ENCODE measurements at regions not wholly inside any gene's neighbourhood (a gene's known extent, or its start where the extent isn't known, plus 50 kb on each side); places are given as distances from the start of the nearest gene placed in this dataset.
A peak's percentile ranks its signal among the peaks of the same experiment; 100 is the strongest.

DNA sequence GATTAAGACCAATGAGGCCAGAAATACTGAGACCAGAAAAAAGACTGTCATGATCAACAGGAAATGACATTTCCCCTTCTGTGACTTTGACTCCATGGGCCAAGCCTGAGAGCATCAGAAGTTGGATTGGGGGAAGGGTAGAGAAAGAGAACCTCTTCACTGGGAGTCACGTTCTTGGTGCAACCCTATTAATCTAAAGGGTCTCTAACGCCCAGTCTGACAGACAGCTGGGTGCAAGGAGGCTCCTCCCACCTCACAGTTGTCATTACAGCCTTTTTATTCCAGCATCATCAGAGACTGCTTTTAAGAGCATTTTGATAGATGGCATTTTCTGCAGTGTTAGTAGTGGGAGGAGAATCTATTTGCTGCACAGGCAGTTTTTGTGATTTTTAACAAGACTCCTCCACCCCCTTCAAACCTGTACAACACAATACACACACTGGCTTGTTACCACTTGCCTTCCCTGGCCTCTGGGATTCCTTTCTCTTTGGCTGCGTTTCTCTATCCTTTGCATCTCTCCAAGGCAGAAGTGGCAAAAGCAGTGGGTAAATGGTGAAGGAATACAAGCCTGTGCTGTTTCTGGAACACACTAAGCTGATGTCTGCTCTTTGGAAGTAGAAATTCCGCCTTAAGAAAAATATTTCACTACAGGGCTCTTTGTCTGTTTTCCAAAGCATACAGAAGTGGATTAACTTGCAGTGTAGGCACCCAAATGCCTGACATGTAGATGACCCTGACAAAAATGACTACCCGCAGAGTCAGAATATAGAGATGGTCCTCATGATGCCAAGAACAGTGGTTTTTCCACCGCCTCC, 310.4 kb upstream of the ZNF608 start:
- Histone ChIP-seq H3K27ac (no peak overlapping the region), H2AFZ (replicated peaks) (no peak overlapping the region), H3K9ac (no peak overlapping the region), H3K4me3 (no peak overlapping the region), H3K36me3 (no peaks in the 10 kb centered on the region), H3F3A (ENCODE audit: low read depth) (peaks cover 55% of the 10 kb centered on the region), H3K4me1 (peaks cover 48% of the 10 kb centered on the region), H3K79me2 (ENCODE audit: low read depth) (no peaks in the 10 kb centered on the region), H4K20me1 (ENCODE audit: low read depth) (no peaks in the 10 kb centered on the region), H3K9me3 (ENCODE audit: low read depth) (no peaks in the 10 kb centered on the region), H3K4me2 (peak overlapping the region; percentile 48), H3K27me3 (no peaks in the 10 kb centered on the region)
- peak overlapping the region; percentile 30 for H3K4me3 Mint-ChIP-seq
- H3K27me3 Mint-ChIP-seq (ENCODE audit: insufficient read depth, low read depth) = peaks cover 5% of the 10 kb centered on the region
- no peak for TF ChIP-seq EZH2 (IDR thresholded peaks at IDR 0.05)
- TF ChIP-seq EZH2phosphoT487 (IDR thresholded peaks at IDR 0.05) = no peak
- H3K36me3 Mint-ChIP-seq = peaks cover 4% of the 10 kb centered on the region
- H3K4me1 Mint-ChIP-seq = peaks cover 69% of the 10 kb centered on the region
- peaks cover 13% of the 10 kb centered on the region for H3K9me3 Mint-ChIP-seq
- peak overlapping the region; percentile 94 for H3K27ac Mint-ChIP-seq
- peak; percentile 7 for DNase-seq (ENCODE audit: low spot score)

DNA sequence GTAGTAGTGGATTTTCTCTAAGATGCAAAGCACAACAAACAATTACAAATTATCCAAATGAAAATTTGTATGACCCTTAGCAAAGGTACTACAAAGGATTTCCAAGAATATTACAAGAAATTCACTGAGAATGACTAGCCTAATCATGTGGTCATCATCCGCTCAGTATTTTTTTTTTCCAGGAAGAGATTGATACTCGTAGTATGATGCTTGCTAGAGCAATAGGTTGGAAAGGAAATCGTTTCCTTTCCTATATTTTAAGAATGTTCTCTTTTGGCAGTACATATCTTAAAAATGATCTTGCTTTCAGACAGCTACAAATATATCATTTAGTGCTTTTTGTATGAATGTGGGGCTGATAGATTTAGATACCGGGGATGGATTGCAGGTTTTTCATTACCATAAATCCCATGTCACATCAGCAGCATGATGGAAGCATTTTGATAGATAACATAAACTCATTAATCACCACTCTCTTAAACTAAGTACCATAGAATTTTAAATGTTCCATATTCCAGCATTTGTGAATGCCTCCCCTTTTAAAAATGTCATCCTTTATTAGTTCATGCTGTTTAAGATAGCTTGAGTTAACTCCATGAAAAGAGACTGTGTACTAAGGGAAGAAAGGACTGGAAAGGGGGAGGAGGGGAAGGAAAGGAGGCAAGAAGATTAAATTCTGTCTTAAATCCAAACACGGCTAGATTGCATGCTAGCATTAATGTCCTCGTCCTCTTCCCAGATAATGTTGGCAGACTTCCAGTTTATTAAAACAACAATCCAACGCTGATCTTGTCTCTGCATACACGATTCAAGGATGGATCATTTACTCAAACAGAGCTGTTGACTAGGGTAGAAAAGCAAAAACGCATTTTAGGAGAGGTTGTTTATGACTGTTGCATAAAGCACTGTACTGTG, 311.7 kb upstream of the ZNF608 start:
- H3K9me3 ChIP-seq (ENCODE audit: low read depth) = no peaks in the 10 kb centered on the region
- no peaks in the 10 kb centered on the region for H3K79me2 ChIP-seq (ENCODE audit: low read depth)
- Mint-ChIP-seq H3K36me3 (peaks cover 4% of the 10 kb centered on the region), H3K4me1 (peaks cover 64% of the 10 kb centered on the region), H3K4me3 (no peak overlapping the region), H3K9me3 (peaks cover 12% of the 10 kb centered on the region), H3K27me3 (ENCODE audit: insufficient read depth, low read depth) (peaks cover 7% of the 10 kb centered on the region), H3K27ac (peak overlapping the region; percentile 78)
- H4K20me1 ChIP-seq (ENCODE audit: low read depth) = no peaks in the 10 kb centered on the region
- H3K27ac ChIP-seq = no peak overlapping the region
- H3F3A ChIP-seq (ENCODE audit: low read depth) = peaks cover 55% of the 10 kb centered on the region
- H3K4me3 ChIP-seq = no peak overlapping the region
- H3K27me3 ChIP-seq = no peaks in the 10 kb centered on the region
- peaks cover 48% of the 10 kb centered on the region for H3K4me1 ChIP-seq
- H3K36me3 ChIP-seq = no peaks in the 10 kb centered on the region
- TF ChIP-seq, protein P1, sequence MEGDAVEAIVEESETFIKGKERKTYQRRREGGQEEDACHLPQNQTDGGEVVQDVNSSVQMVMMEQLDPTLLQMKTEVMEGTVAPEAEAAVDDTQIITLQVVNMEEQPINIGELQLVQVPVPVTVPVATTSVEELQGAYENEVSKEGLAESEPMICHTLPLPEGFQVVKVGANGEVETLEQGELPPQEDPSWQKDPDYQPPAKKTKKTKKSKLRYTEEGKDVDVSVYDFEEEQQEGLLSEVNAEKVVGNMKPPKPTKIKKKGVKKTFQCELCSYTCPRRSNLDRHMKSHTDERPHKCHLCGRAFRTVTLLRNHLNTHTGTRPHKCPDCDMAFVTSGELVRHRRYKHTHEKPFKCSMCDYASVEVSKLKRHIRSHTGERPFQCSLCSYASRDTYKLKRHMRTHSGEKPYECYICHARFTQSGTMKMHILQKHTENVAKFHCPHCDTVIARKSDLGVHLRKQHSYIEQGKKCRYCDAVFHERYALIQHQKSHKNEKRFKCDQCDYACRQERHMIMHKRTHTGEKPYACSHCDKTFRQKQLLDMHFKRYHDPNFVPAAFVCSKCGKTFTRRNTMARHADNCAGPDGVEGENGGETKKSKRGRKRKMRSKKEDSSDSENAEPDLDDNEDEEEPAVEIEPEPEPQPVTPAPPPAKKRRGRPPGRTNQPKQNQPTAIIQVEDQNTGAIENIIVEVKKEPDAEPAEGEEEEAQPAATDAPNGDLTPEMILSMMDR (IDR thresholded peaks at IDR 0.05) = no peak
- TF ChIP-seq EZH2 (IDR thresholded peaks at IDR 0.05) (no peak), EZH2phosphoT487 (IDR thresholded peaks at IDR 0.05) (no peak)
- H2AFZ ChIP-seq (replicated peaks) = no peak overlapping the region
- H3K4me2 ChIP-seq = peak overlapping the region; percentile 48
- peak; percentile 20 for DNase-seq (ENCODE audit: low spot score)
- H3K9ac ChIP-seq = no peak overlapping the region

DNA sequence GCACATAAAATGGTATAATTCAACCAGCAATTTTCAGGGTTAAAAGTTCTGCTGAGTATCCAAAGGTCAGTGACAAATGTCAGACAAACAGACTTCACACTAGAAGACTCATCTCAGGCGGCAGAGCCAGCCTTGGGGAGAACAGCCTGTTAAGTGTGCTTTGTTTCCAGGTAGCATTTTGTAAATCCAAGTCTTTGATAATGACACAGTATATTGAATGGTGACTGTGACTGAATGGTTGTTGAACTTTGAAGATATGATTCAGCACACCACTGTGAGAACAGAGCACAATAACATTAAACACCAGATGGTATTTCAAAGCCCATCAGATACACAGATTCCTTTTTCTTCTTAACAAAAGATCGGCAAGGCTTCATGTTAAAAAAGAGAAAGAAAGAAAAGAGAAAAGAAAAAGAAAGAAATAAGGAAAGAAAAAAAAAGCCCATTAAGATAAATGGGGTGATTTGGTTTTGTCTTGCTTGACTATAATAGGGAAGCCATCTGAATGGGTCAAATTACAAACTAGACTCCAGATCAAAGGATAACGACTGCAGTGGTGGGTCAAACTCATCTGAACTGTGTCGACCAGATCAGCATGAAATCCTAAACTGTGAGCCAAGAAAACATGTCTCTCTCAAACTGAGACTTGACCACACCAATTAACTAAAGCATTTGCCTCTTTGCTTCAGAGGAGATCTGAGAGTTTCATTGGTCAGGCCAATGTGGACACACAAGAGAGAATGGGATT, 313.0 kb upstream of the ZNF608 start:
- Histone ChIP-seq H3K4me1 (peaks cover 52% of the 10 kb centered on the region), H3K27ac (peak overlapping the region; percentile 17)

More for the DNA sequence above, 313.0 kb upstream of the ZNF608 start:
- Mint-ChIP-seq H3K4me3 (no peak overlapping the region), H3K27me3 (ENCODE audit: insufficient read depth, low read depth) (peaks cover 7% of the 10 kb centered on the region), H3K27ac (peak overlapping the region; percentile 91), H3K4me1 (peaks cover 66% of the 10 kb centered on the region), H3K9me3 (peaks cover 3% of the 10 kb centered on the region), H3K36me3 (peaks cover 2% of the 10 kb centered on the region)
- H2AFZ ChIP-seq (replicated peaks) = no peak overlapping the region
- no peaks in the 10 kb centered on the region for H3K27me3 ChIP-seq
- peak overlapping the region; percentile 48 for H3K4me2 ChIP-seq
- TF ChIP-seq, protein P1 (IDR thresholded peaks at IDR 0.05) = no peak
- TF ChIP-seq EZH2phosphoT487 (IDR thresholded peaks at IDR 0.05) (no peak), EZH2 (IDR thresholded peaks at IDR 0.05) (no peak)
- no peaks in the 10 kb centered on the region for H3K36me3 ChIP-seq
- H4K20me1 ChIP-seq (ENCODE audit: low read depth) = no peaks in the 10 kb centered on the region
- no peaks in the 10 kb centered on the region for H3K79me2 ChIP-seq (ENCODE audit: low read depth)
- H3K9me3 ChIP-seq (ENCODE audit: low read depth) = no peaks in the 10 kb centered on the region
- no peak overlapping the region for H3K9ac ChIP-seq
- no peak overlapping the region for H3K4me3 ChIP-seq
- peak; percentile 39 for DNase-seq (ENCODE audit: low spot score)
- peaks cover 61% of the 10 kb centered on the region for H3F3A ChIP-seq (ENCODE audit: low read depth)
